HG03442 (cell line): ENCODE measurements at regions not wholly inside any gene's neighbourhood (a gene's known extent, or its start where the extent isn't known, plus 50 kb on each side); places are given as distances from the start of the nearest gene placed in this dataset.

Experiments
- ATAC-seq: cut with Tn5 transposase; IDR thresholded peaks from one replicate; pipeline ENCODE4 v1.9.1; 2021; ENCODE audit warnings: mild to moderate bottlenecking, moderate library complexity; ENCODE audit not compliant: unreplicated experiment

- no peak for ATAC-seq
These were observed 315.4 kb upstream of the RASGRP1 start for GRCh38 chr15:38879909-38880471.

GRCh38 chr15:38882221-38882620 is 317.6 kb upstream of the RASGRP1 start:
- ATAC-seq: no peak

GRCh38 chr15:38883987-38884386 is 319.4 kb upstream of the RASGRP1 start:
- ATAC-seq: no peak

- no peak for ATAC-seq
These were observed 320.4 kb upstream of the RASGRP1 start for GRCh38 chr15:38885001-38885400.

GRCh38 chr15:38885471-38885952 is 320.9 kb upstream of the RASGRP1 start:
- no peak for ATAC-seq

- no peak for ATAC-seq
These were observed 321.9 kb upstream of the RASGRP1 start for GRCh38 chr15:38886315-38887163.

- no peak for ATAC-seq
These were observed 324.1 kb upstream of the RASGRP1 start for GRCh38 chr15:38888701-38889221.

GRCh38 chr15:38890194-38890593 is 325.6 kb upstream of the RASGRP1 start:
- no peak for ATAC-seq

GRCh38 chr15:38893925-38894242 is 329.3 kb upstream of the RASGRP1 start:
- no peak for ATAC-seq

- ATAC-seq: no peak
These were observed 329.8 kb upstream of the RASGRP1 start for GRCh38 chr15:38894243-38894948.

- no peak for ATAC-seq
These were observed 331.0 kb upstream of the RASGRP1 start for GRCh38 chr15:38895326-38896255.

- no peak for ATAC-seq
These were observed 332.0 kb upstream of the RASGRP1 start for GRCh38 chr15:38896647-38897046.

GRCh38 chr15:38897551-38897950 is 332.9 kb upstream of the RASGRP1 start:
- no peak for ATAC-seq

- no peak for ATAC-seq
These were observed 333.6 kb upstream of the RASGRP1 start for GRCh38 chr15:38898236-38898635.

GRCh38 chr15:38899300-38899699 is 334.7 kb upstream of the RASGRP1 start:
- ATAC-seq: no peak

- ATAC-seq: no peak
These were observed 339.7 kb upstream of the RASGRP1 start for GRCh38 chr15:38904298-38904697.

- ATAC-seq: no peak
These were observed 341.0 kb upstream of the RASGRP1 start for GRCh38 chr15:38905632-38906031.

GRCh38 chr15:38920966-38921365 is 356.4 kb upstream of the RASGRP1 start:
- no peak for ATAC-seq

- no peak for ATAC-seq
These were observed 356.9 kb upstream of the RASGRP1 start for GRCh38 chr15:38921471-38921870.

GRCh38 chr15:38928431-38928830 is 363.8 kb upstream of the RASGRP1 start:
- no peak for ATAC-seq
